A673 (cell line): ENCODE measurements at regions not wholly inside any gene's neighbourhood (a gene's known extent, or its start where the extent isn't known, plus 50 kb on each side); places are given as distances from the start of the nearest gene placed in this dataset.

Source experiments
- EZH2 ChIP-seq: fragments of 200-600 bp; sonication (generic); IDR thresholded peaks from 2 replicates; pipeline ENCODE4 v1.6.1; 2017; ENCODE audit warnings: borderline replicate concordance, low read depth, mild to moderate bottlenecking, mixed read lengths, antibody characterized with exemption, low read length; ENCODE audit not compliant: poor library complexity, severe bottlenecking
- TF ChIP-seq, protein P1 (sequence below): fragments of 300-800, 200-600 bp; sonication (generic); conservative IDR thresholded peaks from 2 replicates; pipeline ENCODE4 v1.5.1; 2017; ENCODE audit warnings: low read depth, mild to moderate bottlenecking, antibody characterized with exemption, low read length, moderate library complexity, mixed read lengths

DNA sequence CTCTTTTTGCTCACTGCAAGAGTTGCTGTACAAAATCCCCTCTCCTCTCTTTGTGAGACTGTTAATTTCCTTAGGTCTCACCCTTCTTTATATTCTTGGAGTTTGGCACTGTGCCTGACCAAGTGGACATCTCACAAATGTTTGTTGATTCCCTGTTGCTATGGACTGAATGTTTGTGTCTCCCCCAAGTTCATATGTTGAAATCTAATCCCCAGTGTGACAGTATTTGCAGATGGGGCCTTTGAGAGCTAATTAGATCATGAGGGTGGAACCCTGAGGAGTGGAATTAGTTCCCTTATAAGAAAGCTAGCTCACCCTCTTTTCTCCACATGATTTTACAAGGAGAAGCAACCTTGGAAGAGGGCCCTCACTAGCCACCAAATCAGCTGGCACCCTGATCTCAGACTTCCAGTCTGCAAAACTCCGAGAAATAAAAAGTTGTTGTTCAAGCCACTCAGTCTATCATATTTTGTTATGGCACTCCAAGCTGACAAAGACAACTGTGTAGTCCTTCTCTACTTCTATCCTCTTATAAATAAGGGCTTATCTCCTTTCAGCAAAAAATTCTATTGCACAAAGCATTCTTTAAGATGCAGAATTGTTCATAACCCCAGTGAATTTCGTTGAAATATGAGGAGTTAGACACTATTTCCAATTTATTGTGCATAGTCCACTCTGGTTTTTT is 65.5 kb upstream of the NPHP3 start:
- TF ChIP-seq, protein P1, sequence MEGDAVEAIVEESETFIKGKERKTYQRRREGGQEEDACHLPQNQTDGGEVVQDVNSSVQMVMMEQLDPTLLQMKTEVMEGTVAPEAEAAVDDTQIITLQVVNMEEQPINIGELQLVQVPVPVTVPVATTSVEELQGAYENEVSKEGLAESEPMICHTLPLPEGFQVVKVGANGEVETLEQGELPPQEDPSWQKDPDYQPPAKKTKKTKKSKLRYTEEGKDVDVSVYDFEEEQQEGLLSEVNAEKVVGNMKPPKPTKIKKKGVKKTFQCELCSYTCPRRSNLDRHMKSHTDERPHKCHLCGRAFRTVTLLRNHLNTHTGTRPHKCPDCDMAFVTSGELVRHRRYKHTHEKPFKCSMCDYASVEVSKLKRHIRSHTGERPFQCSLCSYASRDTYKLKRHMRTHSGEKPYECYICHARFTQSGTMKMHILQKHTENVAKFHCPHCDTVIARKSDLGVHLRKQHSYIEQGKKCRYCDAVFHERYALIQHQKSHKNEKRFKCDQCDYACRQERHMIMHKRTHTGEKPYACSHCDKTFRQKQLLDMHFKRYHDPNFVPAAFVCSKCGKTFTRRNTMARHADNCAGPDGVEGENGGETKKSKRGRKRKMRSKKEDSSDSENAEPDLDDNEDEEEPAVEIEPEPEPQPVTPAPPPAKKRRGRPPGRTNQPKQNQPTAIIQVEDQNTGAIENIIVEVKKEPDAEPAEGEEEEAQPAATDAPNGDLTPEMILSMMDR: no peak
- TF ChIP-seq EZH2: no peak
